GM13976 (cell line): ENCODE measurements at regions not wholly inside any gene's neighbourhood (a gene's known extent, or its start where the extent isn't known, plus 50 kb on each side); places are given as distances from the start of the nearest gene placed in this dataset.

Experiments
- DNase-seq: peaks from one replicate; pipeline ENCODE4 v3.0.0; 2012; ENCODE audit warnings: low spot score
- CTCF ChIP-seq: IDR thresholded peaks from 2 replicates; pipeline ENCODE4 v1.5.1; 2012; ENCODE audit warnings: borderline replicate concordance, mild to moderate bottlenecking; ENCODE audit not compliant: insufficient read depth; ENCODE audit errors: extremely low read depth, missing control alignments, control extremely low read depth
- in situ Hi-C: fragments of 300-500 bp; cut with MboI; formaldehyde crosslinking; loops from one replicate; pipeline ENCODE4 v1.12.0; 2022; ENCODE audit warnings: low sequenced_read_pairs, mixed read lengths, inconsistent platforms; ENCODE audit not compliant: unreplicated experiment

GRCh38 chr12:25764892-25765291 lies 193.6 kb upstream of the RASSF8 start:
- DNase-seq, result no peak
- no peak for TF ChIP-seq CTCF
- in situ Hi-C loops, result no loop called here

GRCh38 chr12:25767606-25768005 lies 190.9 kb upstream of the RASSF8 start:
- in situ Hi-C loops, result no loop called here
- TF ChIP-seq CTCF, result no peak
- no peak for DNase-seq

- no peak for TF ChIP-seq CTCF
- in situ Hi-C loops, result no loop called here
- DNase-seq, result no peak
Measured at GRCh38 chr12:25768151-25768550, 190.3 kb upstream of the RASSF8 start.

- in situ Hi-C loops, result no loop called here
- no peak for DNase-seq
- no peak for TF ChIP-seq CTCF
Measured at GRCh38 chr12:25769082-25769945, 189.2 kb upstream of the RASSF8 start.

- in situ Hi-C loops, result no loop called here
- DNase-seq, result no peak
- no peak for TF ChIP-seq CTCF
Measured at GRCh38 chr12:25771041-25771440, 187.4 kb upstream of the RASSF8 start.

GRCh38 chr12:25771476-25771875 lies 187.0 kb upstream of the RASSF8 start:
- no peak for DNase-seq
- in situ Hi-C loops, result no loop called here
- no peak for TF ChIP-seq CTCF

- TF ChIP-seq CTCF, result no peak
- DNase-seq, result no peak
- in situ Hi-C loops, result no loop called here
Measured at GRCh38 chr12:25775968-25776367, 182.5 kb upstream of the RASSF8 start.
